Pancreas (tissue), 10 donors: ENCODE measurements at regions not wholly inside any gene's neighbourhood (a gene's known extent, or its start where the extent isn't known, plus 50 kb on each side); places are given as distances from the start of the nearest gene placed in this dataset.

ENCODE experiments used
- ATAC-seq, 4 donors: fragments of 200-7000 bp; cut with Tn5 transposase; one replicate each; pipeline versions ENCODE4 v1.8.0 to v1.9.1; 2020; ENCODE audit warnings: mild to moderate bottlenecking in 4 of 4, moderate library complexity in 4 of 4
- DNase-seq, 6 donors: peaks; one replicate each; pipeline ENCODE4 v3.0.0-alpha.2; 2020
- FAIRE-seq: peaks from 2 replicates; lab custom pipeline; 2012; peaks lifted over from hg19 to GRCh38; lab: Jason Lieb, UNC
- H3K27ac ChIP-seq, 4 donors: fragments of 200-600 bp; sonication (generic); 1 replicate in 3 of 4; 2 replicates in 1 of 4; pipeline versions ENCODE4 v1.5.0 to v1.8.0; 2020
- H3K27me3 ChIP-seq, 4 donors: fragments of 200-600 bp; one replicate each; pipeline ENCODE4 v1.8.0; 2021
- H3K36me3 ChIP-seq, 3 donors: fragments of 200-600 bp; sonication (generic) in 1 of 3; one replicate each; pipeline versions ENCODE4 v1.5.0 to v1.8.0; 2020 to 2021
- H3K4me1 ChIP-seq, 3 donors: fragments of 200-600 bp; one replicate each; pipeline ENCODE4 v1.8.0; 2021
- H3K4me3 ChIP-seq, 4 donors: fragments of 200-600 bp; sonication (generic) in 2 of 4; one replicate each; pipeline versions ENCODE4 v1.5.0 to v1.8.0; 2020 to 2021
- H3K9me3 ChIP-seq, 4 donors: fragments of 200-600 bp; one replicate each; pipeline ENCODE4 v1.8.0; 2021
- WGBS, 2 donors: extraction: QIAGEN DNeasy Blood & Tissue Kit; methylation state at CpG; one replicate each; pipeline ENCODE4 v1.1.7; 2013; 5-methylcytosine and 5-hydroxymethylcytosine counted together
- intact Hi-C, 3 donors: fragments of 100-400 bp; cut with DNase I; formaldehyde crosslinking; loops; one replicate each; pipeline versions ENCODE4 v1.11.1 to v1.14.2; 2022
- TF ChIP-seq, protein P1 (sequence below), 4 donors: fragments of 200-600 bp; sonication (generic) in 3 of 4; IDR thresholded peaks; one replicate each; pipeline versions ENCODE4 v1.5.0 to v1.8.0; 2021; ENCODE audit warnings: antibody characterized with exemption in 4 of 4
- donor health status: healthy with polysubstance abuse.
- donor health status: DM: no; HTN: no; CAD: no; lungs with moderate emphysema.
- donor health status: DM: no; HTN: no; CAD: no.
- donor health status: control.
- donor health status: control.
- donor health status: Bipolar disorder and iron deficiency.
- donor health status: DM: yes; HTN: yes; CAD: no.
- donor health status: DM: no; HTN: no; CAD: no.
- donor health status: DM: no; HTN: no; CAD: no.
- donor health status: DM: yes; HTN: yes; CAD: no.

GRCh38 chr3:70753572-70753971, 441.1 kb upstream of the MDFIC2 start:
- no peaks in the 10 kb centered on the region for H3K27me3 ChIP-seq
- ATAC-seq = no peak
- no peak for DNase-seq
- TF ChIP-seq, protein P1, sequence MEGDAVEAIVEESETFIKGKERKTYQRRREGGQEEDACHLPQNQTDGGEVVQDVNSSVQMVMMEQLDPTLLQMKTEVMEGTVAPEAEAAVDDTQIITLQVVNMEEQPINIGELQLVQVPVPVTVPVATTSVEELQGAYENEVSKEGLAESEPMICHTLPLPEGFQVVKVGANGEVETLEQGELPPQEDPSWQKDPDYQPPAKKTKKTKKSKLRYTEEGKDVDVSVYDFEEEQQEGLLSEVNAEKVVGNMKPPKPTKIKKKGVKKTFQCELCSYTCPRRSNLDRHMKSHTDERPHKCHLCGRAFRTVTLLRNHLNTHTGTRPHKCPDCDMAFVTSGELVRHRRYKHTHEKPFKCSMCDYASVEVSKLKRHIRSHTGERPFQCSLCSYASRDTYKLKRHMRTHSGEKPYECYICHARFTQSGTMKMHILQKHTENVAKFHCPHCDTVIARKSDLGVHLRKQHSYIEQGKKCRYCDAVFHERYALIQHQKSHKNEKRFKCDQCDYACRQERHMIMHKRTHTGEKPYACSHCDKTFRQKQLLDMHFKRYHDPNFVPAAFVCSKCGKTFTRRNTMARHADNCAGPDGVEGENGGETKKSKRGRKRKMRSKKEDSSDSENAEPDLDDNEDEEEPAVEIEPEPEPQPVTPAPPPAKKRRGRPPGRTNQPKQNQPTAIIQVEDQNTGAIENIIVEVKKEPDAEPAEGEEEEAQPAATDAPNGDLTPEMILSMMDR (IDR thresholded peaks at IDR 0.05) = no peak
- H3K27ac ChIP-seq = no peak overlapping the region
- H3K4me1 ChIP-seq = no peaks in the 10 kb centered on the region
- intact Hi-C loops = no loop called here
- H3K4me3 ChIP-seq = no peak overlapping the region
- no peak for FAIRE-seq
- H3K36me3 ChIP-seq = no peaks in the 10 kb centered on the region
- WGBS, 2 donors = 59 to 67% methylated on average over 3 of the region's 3 CpGs
- H3K9me3 ChIP-seq = no peaks in the 10 kb centered on the region

GRCh38 chr3:70752051-70752450, 439.6 kb upstream of the MDFIC2 start:
- no peak for FAIRE-seq
- TF ChIP-seq, protein P1 (IDR thresholded peaks at IDR 0.05) = no peak
- H3K9me3 ChIP-seq = no peaks in the 10 kb centered on the region
- H3K4me1 ChIP-seq = no peaks in the 10 kb centered on the region
- no peak overlapping the region for H3K27ac ChIP-seq
- H3K36me3 ChIP-seq = no peaks in the 10 kb centered on the region
- 95 to 97% methylated on average over 5 of the region's 5 CpGs for WGBS, 2 donors
- ATAC-seq = no peak
- DNase-seq = no peak
- H3K4me3 ChIP-seq = no peak overlapping the region
- H3K27me3 ChIP-seq = no peaks in the 10 kb centered on the region
- intact Hi-C loops = no loop called here

DNA sequence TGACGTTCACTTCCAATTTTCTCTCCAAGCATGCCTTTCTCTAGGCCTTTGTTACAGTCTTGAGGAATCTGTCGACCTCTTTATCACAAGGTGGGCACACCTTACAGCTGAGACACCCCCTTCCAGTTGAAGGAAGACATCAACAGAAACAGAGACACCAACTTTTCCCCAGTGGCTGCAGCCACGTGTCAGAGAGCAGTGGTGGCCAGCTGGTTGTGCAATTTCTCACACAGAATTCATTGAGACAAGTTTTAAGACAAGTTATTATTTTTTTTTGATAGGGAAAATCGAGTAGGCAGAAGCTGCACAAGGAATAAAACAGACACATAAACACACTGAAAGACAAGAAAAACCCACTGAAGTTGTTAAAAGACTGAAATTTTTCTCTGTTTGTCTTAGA, 436.7 kb upstream of the MDFIC2 start:
- DNase-seq = no peak
- TF ChIP-seq, protein P1 (IDR thresholded peaks at IDR 0.05) = no peak
- Histone ChIP-seq H3K9me3 (no peaks in the 10 kb centered on the region), H3K4me1 (no peaks in the 10 kb centered on the region), H3K36me3 (no peaks in the 10 kb centered on the region), H3K27me3 (no peaks in the 10 kb centered on the region), H3K4me3 (no peak overlapping the region), H3K27ac (no peak overlapping the region)
- no peak for ATAC-seq
- WGBS, 2 donors = 43 to 52% methylated on average over 4 of the region's 4 CpGs
- FAIRE-seq = no peak
- intact Hi-C loops = no loop called here

GRCh38 chr3:70748593-70748992, 436.2 kb upstream of the MDFIC2 start:
- no peak overlapping the region for H3K4me3 ChIP-seq
- intact Hi-C loops = no loop called here
- no peaks in the 10 kb centered on the region for H3K4me1 ChIP-seq
- no peaks in the 10 kb centered on the region for H3K9me3 ChIP-seq
- TF ChIP-seq, protein P1 (IDR thresholded peaks at IDR 0.05) = no peak
- H3K36me3 ChIP-seq = no peaks in the 10 kb centered on the region
- FAIRE-seq (no peak), ATAC-seq (no peak), DNase-seq (no peak)
- 76 to 80% methylated on average over 5 of the region's 5 CpGs for WGBS, 2 donors
- H3K27me3 ChIP-seq = no peaks in the 10 kb centered on the region
- H3K27ac ChIP-seq = no peak overlapping the region

- no peaks in the 10 kb centered on the region for H3K36me3 ChIP-seq
- no peak for ATAC-seq
- FAIRE-seq = no peak
Observed at GRCh38 chr3:70747847-70748246, 435.4 kb upstream of the MDFIC2 start.

More at GRCh38 chr3:70747847-70748246, 435.4 kb upstream of the MDFIC2 start:
- H3K27me3 ChIP-seq = no peaks in the 10 kb centered on the region
- H3K9me3 ChIP-seq = no peaks in the 10 kb centered on the region
- intact Hi-C loops = no loop called here
- H3K27ac ChIP-seq = no peak overlapping the region
- no peaks in the 10 kb centered on the region for H3K4me1 ChIP-seq
- 67 to 72% methylated on average over 4 of the region's 4 CpGs for WGBS, 2 donors
- TF ChIP-seq, protein P1 (IDR thresholded peaks at IDR 0.05) = no peak
- no peak overlapping the region for H3K4me3 ChIP-seq
- no peak for DNase-seq
